IMR-90 (cell line): ENCODE measurements at regions not wholly inside any gene's neighbourhood (a gene's known extent, or its start where the extent isn't known, plus 50 kb on each side); places are given as distances from the start of the nearest gene placed in this dataset.

Source experiments
- ATAC-seq: fragments of 200-7000 bp; cut with Tn5 transposase; 2 replicates; pipeline ENCODE4 v1.9.1; 2020; ENCODE audit warnings: low read depth, mild to moderate bottlenecking, moderate library complexity
- BruUV-seq: library from RNA; stranded (reverse); fragments of 400-500 nt; replicated peaks from 2 replicates; lab custom pipeline; 2021; lab: Mats Ljungman, UMichigan
- CTCF ChIA-PET: fragments of 300-600 bp; formaldehyde crosslinking; extraction: SDS; loops from one replicate; lab custom pipeline; 2021; ENCODE audit warnings: antibody characterized with exemption; lab: Yijun Ruan, JAX
- POLR2A ChIA-PET: fragments of 300-600 bp; sonication (Branson Sonifier 250); formaldehyde crosslinking; loops from one replicate; lab custom pipeline; 2022; ENCODE audit warnings: antibody characterized with exemption; ENCODE audit not compliant: unreplicated experiment; lab: Charles Lee
- DNase-seq: peaks from one replicate; pipeline ENCODE4 v3.0.0; 2013
- H2AFZ ChIP-seq: replicated peaks from 2 replicates; pipeline ENCODE3; 2013; ENCODE audit warnings: low read length, mild to moderate bottlenecking; ENCODE audit not compliant: poor library complexity
- H2AK5ac ChIP-seq: 2 replicates; pipeline ENCODE4 v1.6.1; 2013; ENCODE audit warnings: low read depth, low read length, inconsistent platforms
- H2AK9ac ChIP-seq: replicated peaks from 2 replicates; pipeline ENCODE3; 2013; ENCODE audit warnings: mild to moderate bottlenecking, low read depth, low read length, moderate library complexity; ENCODE audit not compliant: poor library complexity
- H2BK120ac ChIP-seq: 2 replicates; pipeline ENCODE4 v1.6.1; 2013; ENCODE audit warnings: low read depth, low read length, inconsistent platforms
- H2BK15ac ChIP-seq: 3 replicates; pipeline ENCODE4 v1.6.1; 2013; ENCODE audit warnings: low read depth, low read length, inconsistent platforms
- H2BK20ac ChIP-seq: 2 replicates; pipeline ENCODE4 v1.6.1; 2013; ENCODE audit warnings: low read depth, mild to moderate bottlenecking, inconsistent platforms, low read length, moderate library complexity
- H2BK5ac ChIP-seq: 2 replicates; pipeline ENCODE4 v1.6.1; 2013; ENCODE audit warnings: mild to moderate bottlenecking, low read depth, low read length, inconsistent platforms; ENCODE audit not compliant: poor library complexity, severe bottlenecking
- H3K14ac ChIP-seq: replicated peaks from 2 replicates; pipeline ENCODE4 v1.6.1; 2013; ENCODE audit warnings: low read depth, low read length, inconsistent platforms
- H3K18ac ChIP-seq: 2 replicates; pipeline ENCODE4 v1.6.1; 2013; ENCODE audit warnings: low read depth, low read length, control low read depth
- H3K23ac ChIP-seq: 2 replicates; pipeline ENCODE4 v1.6.1; 2013; ENCODE audit warnings: low read depth, low read length, inconsistent platforms
- H3K27ac ChIP-seq: 2 replicates; pipeline ENCODE4 v1.5.1; 2013; ENCODE audit warnings: mild to moderate bottlenecking, control low read depth, low read length; ENCODE audit not compliant: insufficient read depth
- H3K27me3 ChIP-seq: 2 replicates; pipeline ENCODE4 v1.6.1; 2013; ENCODE audit warnings: low read length; ENCODE audit not compliant: control insufficient read depth, insufficient read depth
- H3K36me3 ChIP-seq: 2 replicates; pipeline ENCODE4 v1.6.1; 2013; ENCODE audit warnings: low read length, mixed read lengths; ENCODE audit not compliant: control insufficient read depth, insufficient read depth
- H3K4ac ChIP-seq: 2 replicates; pipeline ENCODE4 v1.6.1; 2013; ENCODE audit warnings: low read depth, low read length, inconsistent platforms
- H3K4me1 ChIP-seq: 2 replicates; pipeline ENCODE4 v1.6.1; 2013; ENCODE audit warnings: low read length, mixed read lengths; ENCODE audit not compliant: control insufficient read depth, insufficient read depth
- H3K4me2 ChIP-seq: 2 replicates; pipeline ENCODE4 v1.6.1; 2013; ENCODE audit warnings: low read depth, mild to moderate bottlenecking, control low read depth, low read length, moderate library complexity
- H3K4me3 ChIP-seq: 2 replicates; pipeline ENCODE4 v1.5.1; 2013; ENCODE audit warnings: low read depth, mild to moderate bottlenecking, control low read depth, low read length, moderate library complexity; ENCODE audit not compliant: insufficient read depth
- H3K56ac ChIP-seq: 2 replicates; pipeline ENCODE4 v1.6.1; 2013; ENCODE audit warnings: low read length, inconsistent platforms; ENCODE audit not compliant: insufficient read depth; ENCODE audit errors: extremely low read depth
- H3K79me1 ChIP-seq, 2 experiments: 2 replicates each; pipeline ENCODE4 v1.6.1; 2013; ENCODE audit warnings: low read length in 2 of 2, inconsistent platforms in 1 of 2, low read depth in 1 of 2
- H3K9ac ChIP-seq: 2 replicates; pipeline ENCODE4 v1.6.1; 2013; ENCODE audit warnings: low read depth, low read length, control low read depth
- H3K9me1 ChIP-seq: 2 replicates; pipeline ENCODE4 v1.6.1; 2013; ENCODE audit warnings: low read length, inconsistent platforms; ENCODE audit not compliant: insufficient read depth
- H3K9me3 ChIP-seq: 2 replicates; pipeline ENCODE4 v1.6.1; 2013; ENCODE audit warnings: low read length; ENCODE audit not compliant: control insufficient read depth, insufficient read depth
- H4K20me1 ChIP-seq: 2 replicates; pipeline ENCODE4 v1.6.1; 2013; ENCODE audit warnings: low read length, inconsistent platforms; ENCODE audit not compliant: insufficient read depth
- H4K5ac ChIP-seq: 2 replicates; pipeline ENCODE4 v1.6.1; 2013; ENCODE audit warnings: mild to moderate bottlenecking, low read depth, low read length, control low read depth
- H4K8ac ChIP-seq, 2 experiments: 2 replicates each; pipeline ENCODE4 v1.6.1; 2013; ENCODE audit warnings: low read depth in 2 of 2, low read length in 2 of 2, control low read depth in 1 of 2, inconsistent platforms in 1 of 2
- H4K91ac ChIP-seq: 2 replicates; pipeline ENCODE4 v1.6.1; 2013; ENCODE audit warnings: low read depth, low read length, inconsistent platforms; ENCODE audit not compliant: insufficient read depth
- CEBPB ChIP-seq: IDR thresholded peaks from 2 replicates; pipeline ENCODE4 v1.6.1; 2012; ENCODE audit warnings: low read depth, low read length, improper control_type of control experiment
- ELK1 ChIP-seq: fragments of 150-350 bp; IDR thresholded peaks from 2 replicates; pipeline ENCODE4 v1.6.1; 2016; ENCODE audit warnings: low read depth, mild to moderate bottlenecking, low read length, moderate library complexity, borderline replicate concordance
- MXI1 ChIP-seq: IDR thresholded peaks from 2 replicates; pipeline ENCODE4 v1.6.1; 2012; ENCODE audit warnings: low read depth, mild to moderate bottlenecking, low read length, moderate library complexity, borderline replicate concordance
- RCOR1 ChIP-seq: IDR thresholded peaks from 2 replicates; pipeline ENCODE4 v1.6.1; 2012; ENCODE audit warnings: mild to moderate bottlenecking, low read length, improper control_type of control experiment; ENCODE audit not compliant: insufficient replicate concordance
- USF2 ChIP-seq: fragments of 150-350 bp; IDR thresholded peaks from 2 replicates; pipeline ENCODE4 v1.6.1; 2017; ENCODE audit warnings: mild to moderate bottlenecking, antibody characterized with exemption, low read length, low read depth
- WGBS, 2 experiments: methylation state at CpG; one replicate each; pipeline versions ENCODE4 v1.1.5 to v1.1.7; 2013; ENCODE audit warnings: missing lambda C conversion rate in 2 of 2; ENCODE audit not compliant: insufficient read length in 1 of 2; ENCODE audit errors: extremely low coverage in 2 of 2; 5-methylcytosine and 5-hydroxymethylcytosine counted together
- dilution Hi-C: fragments of 300-500 bp; cut with HindIII; formaldehyde crosslinking; loops from one replicate; pipeline ENCODE4 v1.14.3; 2018; ENCODE audit warnings: low sequenced_read_pairs; ENCODE audit not compliant: unreplicated experiment
- in situ Hi-C: fragments of 300-500 bp; cut with MboI; formaldehyde crosslinking; loops from 3 replicates; pipeline ENCODE4 v1.14.3; 2019; ENCODE audit warnings: low sequenced_read_pairs, inconsistent platforms, mixed read lengths
- intact Hi-C: fragments of 100-400 bp; cut with micrococcal nuclease; formaldehyde crosslinking; loops from 2 replicates; pipeline ENCODE4 v1.10.0; 2022

GRCh38 chr1:209405183-209405814, 178.2 kb upstream of the CAMK1G start:
- Histone ChIP-seq H2AK9ac (no peak overlapping the region), H3K27me3 (no peaks in the 10 kb centered on the region), H3K4me3 (0 out of 2 replicates have a peak overlapping the region, but pooled peaks have one; percentile 9), H3K9me3 (peaks cover 2% of the 10 kb centered on the region; the same call in 1 of the 2 replicates), H2BK15ac (no peak overlapping the region), H2AK5ac (no peak overlapping the region), H3K36me3 (no peaks in the 10 kb centered on the region), H3K4me1 (peaks cover 14% of the 10 kb centered on the region), H3K27ac (no peak overlapping the region), H3K14ac (no peak overlapping the region; the same call in 1 of the 2 replicates), H2AFZ (no peak overlapping the region), H4K8ac (peak overlapping the region; percentile 17 to 73; a peak in 2 of 4 replicates), H4K20me1 (no peaks in the 10 kb centered on the region), H3K18ac (peak overlapping the region; percentile 89; the same call in 1 of the 2 replicates), H3K9me1 (no peaks in the 10 kb centered on the region; the same call in 1 of the 2 replicates), H4K5ac (peak overlapping the region; percentile 63; the same call in 1 of the 2 replicates), H3K56ac (no peak overlapping the region), H3K23ac (peak overlapping the region; percentile 34; the same call in 1 of the 2 replicates), H3K4me2 (peak overlapping the region; percentile 80), H3K79me1 (no peaks in the 10 kb centered on the region), H3K4ac (peak overlapping the region; percentile 44; the same call in 1 of the 2 replicates), H3K9ac (peak overlapping the region; percentile 25; the same call in 1 of the 2 replicates), H2BK5ac (peak overlapping the region; percentile 70), H2BK120ac (peak overlapping the region; percentile 73), H2BK20ac (0 out of 2 replicates have a peak overlapping the region, but pooled peaks have one; percentile 33), H4K91ac (0 out of 2 replicates have a peak overlapping the region, but pooled peaks have one; percentile 47)
- WGBS, 2 experiments = no CpG with 5 or more reads among the region's 5 CpGs
- in situ Hi-C loops = no loop called here
- peak; percentile 70 for DNase-seq
- TF ChIP-seq CEBPB (peak; percentile 53; the same call in 1 of the 2 replicates), USF2 (no peak), RCOR1 (no peak), MXI1 (no peak), ELK1 (no peak)
- intact Hi-C loops = no loop called here
- dilution Hi-C loops = no loop called here
- ATAC-seq = peak; percentile 65
- ChIA-PET POLR2A (no interaction called here), CTCF (interaction anchor here (0.5 to 1.8 kb wide), 3 partner anchors 21 to 1542 kb away, joined by 3 to 5 read pairs (median 5); no protein-coding TSS in a partner anchor)
- BruUV-seq = no TSS peak
